IPS-18c (cell line): ENCODE measurements at regions not wholly inside any gene's neighbourhood (a gene's known extent, or its start where the extent isn't known, plus 50 kb on each side); places are given as distances from the start of the nearest gene placed in this dataset.

Experiments
- H3K4me3 ChIP-seq: 2 replicates; pipeline ENCODE4 v1.7.0; 2013; ENCODE audit warnings: low read depth, mild to moderate bottlenecking, low read length, moderate library complexity; ENCODE audit not compliant: insufficient read depth
- H3K9me3 ChIP-seq: one replicate; pipeline ENCODE4 v1.6.1; 2013; ENCODE audit warnings: mild to moderate bottlenecking, low read length, moderate library complexity; ENCODE audit not compliant: control insufficient read depth, insufficient read depth

GRCh38 chr12:126496201-126496600, 1431.0 kb downstream of the AACS start:
- no peaks in the 10 kb centered on the region for H3K9me3 ChIP-seq
- H3K4me3 ChIP-seq, result no peak overlapping the region

GRCh38 chr12:126506426-126507182, 1441.4 kb downstream of the AACS start:
- no peak overlapping the region for H3K4me3 ChIP-seq
- H3K9me3 ChIP-seq, result no peaks in the 10 kb centered on the region

GRCh38 chr12:126507231-126507630, 1442.0 kb downstream of the AACS start:
- H3K4me3 ChIP-seq, result no peak overlapping the region

GRCh38 chr12:126509572-126509971, 1444.3 kb downstream of the AACS start:
- H3K9me3 ChIP-seq, result no peaks in the 10 kb centered on the region

More at GRCh38 chr12:126507231-126507630, 1442.0 kb downstream of the AACS start:
- H3K9me3 ChIP-seq, result no peaks in the 10 kb centered on the region

GRCh38 chr12:126510630-126511029, 1445.4 kb downstream of the AACS start:
- Histone ChIP-seq H3K4me3 (no peak overlapping the region), H3K9me3 (no peaks in the 10 kb centered on the region)

More at GRCh38 chr12:126509572-126509971, 1444.3 kb downstream of the AACS start:
- H3K4me3 ChIP-seq, result no peak overlapping the region

- H3K4me3 ChIP-seq, result no peak overlapping the region
- H3K9me3 ChIP-seq, result no peaks in the 10 kb centered on the region
Observed at GRCh38 chr12:126512916-126513913, 1448.0 kb downstream of the AACS start.

GRCh38 chr12:126518596-126519200, 1453.5 kb downstream of the AACS start:
- Histone ChIP-seq H3K4me3 (no peak overlapping the region), H3K9me3 (no peaks in the 10 kb centered on the region)

GRCh38 chr12:126519833-126520232, 1454.6 kb downstream of the AACS start:
- Histone ChIP-seq H3K4me3 (no peak overlapping the region), H3K9me3 (no peaks in the 10 kb centered on the region)

- H3K9me3 ChIP-seq, result no peaks in the 10 kb centered on the region
- no peak overlapping the region for H3K4me3 ChIP-seq
Observed at GRCh38 chr12:126523891-126524290, 1458.7 kb downstream of the AACS start.

GRCh38 chr12:126534495-126534894, 1469.3 kb downstream of the AACS start:
- Histone ChIP-seq H3K9me3 (no peaks in the 10 kb centered on the region), H3K4me3 (no peak overlapping the region)

GRCh38 chr12:126534942-126535341, 1469.7 kb downstream of the AACS start:
- Histone ChIP-seq H3K9me3 (no peaks in the 10 kb centered on the region), H3K4me3 (no peak overlapping the region)

- Histone ChIP-seq H3K9me3 (no peaks in the 10 kb centered on the region), H3K4me3 (no peak overlapping the region)
Observed at GRCh38 chr12:126535971-126536370, 1470.7 kb downstream of the AACS start.

GRCh38 chr12:126537961-126538530, 1472.8 kb downstream of the AACS start:
- Histone ChIP-seq H3K4me3 (no peak overlapping the region), H3K9me3 (no peaks in the 10 kb centered on the region)

- Histone ChIP-seq H3K4me3 (no peak overlapping the region), H3K9me3 (no peaks in the 10 kb centered on the region)
Observed at GRCh38 chr12:126538888-126539287, 1473.7 kb downstream of the AACS start.

GRCh38 chr12:126545411-126545810, 1480.2 kb downstream of the AACS start:
- no peaks in the 10 kb centered on the region for H3K9me3 ChIP-seq
- H3K4me3 ChIP-seq, result no peak overlapping the region

GRCh38 chr12:126547905-126548304, 1482.7 kb downstream of the AACS start:
- Histone ChIP-seq H3K4me3 (no peak overlapping the region), H3K9me3 (no peaks in the 10 kb centered on the region)

GRCh38 chr12:126551869-126552268, 1486.6 kb downstream of the AACS start:
- no peaks in the 10 kb centered on the region for H3K9me3 ChIP-seq
- H3K4me3 ChIP-seq, result no peak overlapping the region
